BJ (cell line): ENCODE measurements at regions not wholly inside any gene's neighbourhood (a gene's known extent, or its start where the extent isn't known, plus 50 kb on each side); places are given as distances from the start of the nearest gene placed in this dataset. TPM values are rescaled to one million over a fixed set of nuclear protein-coding genes. Genes with fewer than 3 reads are reported as not detected.

Experiments used
- CTCF ChIA-PET: fragments of 350-600 bp; formaldehyde crosslinking; extraction: SDS; loops from one replicate; lab custom pipeline; 2021; ENCODE audit warnings: antibody characterized with exemption, inconsistent platforms; lab: Yijun Ruan, JAX
- POLR2A ChIA-PET: fragments of 300-600 bp; sonication (Branson Sonifier 250); formaldehyde crosslinking; extraction: SDS; loops from one replicate; lab custom pipeline; 2021; ENCODE audit warnings: antibody characterized with exemption; lab: Charles Lee
- DNase-seq: peaks from one replicate; pipeline ENCODE4 v3.0.0-alpha.2; 2011; ENCODE audit warnings: low read depth
- H3K27me3 ChIP-seq: 2 replicates; pipeline ENCODE4 v1.6.0; 2011; ENCODE audit warnings: low read length; ENCODE audit not compliant: control insufficient read depth, insufficient read depth
- H3K36me3 ChIP-seq: 2 replicates; pipeline ENCODE4 v1.5.1; 2011; ENCODE audit warnings: low read length; ENCODE audit not compliant: control insufficient read depth, insufficient read depth
- H3K4me3 ChIP-seq: 2 replicates; pipeline ENCODE4 v1.5.1; 2011; ENCODE audit warnings: low read depth, mild to moderate bottlenecking, control low read depth, low read length
- CTCF ChIP-seq: IDR thresholded peaks from 2 replicates; pipeline ENCODE4 v1.5.1; 2011; ENCODE audit warnings: low read depth, mild to moderate bottlenecking, control low read depth, inconsistent platforms, low read length, moderate library complexity; ENCODE audit not compliant: insufficient read depth
- small RNA-seq: library from RNA; depleted of rRNA; stranded (forward); fragments of <200 nt; gene quantifications from one replicate; pipeline ENCODE3, GENCODE V24; 2012; ENCODE audit warnings: low replicate concordance, low read depth; ENCODE audit not compliant: insufficient read length

- POLR2A ChIA-PET: interaction anchor here (0.6 to 1.0 kb wide), 2 partner anchors 11 to 93 kb away, joined by 5 to 7 read pairs; no protein-coding TSS in a partner anchor
- CTCF ChIA-PET: interaction anchor here (1.0 kb wide), 1 partner anchor 17 kb away, joined by 3 read pairs; no protein-coding TSS in a partner anchor
- no peak for DNase-seq
Observed at GRCh38 chr13:74191410-74191809, 57.2 kb upstream of the KLF12 start.

GRCh38 chr13:74190999-74191398 is 56.8 kb upstream of the KLF12 start:
- POLR2A ChIA-PET: interaction anchor here (1.0 kb wide), 1 partner anchor 11 kb away, joined by 5 read pairs; no protein-coding TSS in a partner anchor

More at GRCh38 chr13:74191410-74191809, 57.2 kb upstream of the KLF12 start:
- H3K36me3 ChIP-seq: no peaks in the 10 kb centered on the region
- no peak overlapping the region for H3K4me3 ChIP-seq
- H3K27me3 ChIP-seq: no peaks in the 10 kb centered on the region
- no peak for TF ChIP-seq CTCF

GRCh38 chr13:74187564-74187963 is 53.4 kb upstream of the KLF12 start:
- CTCF ChIA-PET: interaction anchor here (0.7 to 1.1 kb wide), 2 partner anchors 14 to 99 kb away, joined by 3 read pairs; no protein-coding TSS in a partner anchor

More at GRCh38 chr13:74190999-74191398, 56.8 kb upstream of the KLF12 start:
- Histone ChIP-seq H3K27me3 (no peaks in the 10 kb centered on the region), H3K4me3 (no peak overlapping the region), H3K36me3 (no peaks in the 10 kb centered on the region)
- DNase-seq: no peak
- TF ChIP-seq CTCF: no peak
- CTCF ChIA-PET: interaction anchor here (1.0 kb wide), 1 partner anchor 17 kb away, joined by 3 read pairs; no protein-coding TSS in a partner anchor

GRCh38 chr13:74184283-74184682 is 50.1 kb upstream of the KLF12 start:
- DNase-seq: no peak
- TF ChIP-seq CTCF: no peak
- H3K27me3 ChIP-seq: no peaks in the 10 kb centered on the region
- no peaks in the 10 kb centered on the region for H3K36me3 ChIP-seq
- H3K4me3 ChIP-seq: no peak overlapping the region
- ChIA-PET CTCF (interaction anchor here (0.8 kb wide), 1 partner anchor 17 kb away, joined by 3 read pairs; no protein-coding TSS in a partner anchor), POLR2A (no interaction called here)

More at GRCh38 chr13:74187564-74187963, 53.4 kb upstream of the KLF12 start:
- H3K4me3 ChIP-seq: no peak overlapping the region
- no peaks in the 10 kb centered on the region for H3K27me3 ChIP-seq
- no peaks in the 10 kb centered on the region for H3K36me3 ChIP-seq
- TF ChIP-seq CTCF: no peak
- DNase-seq: no peak
- POLR2A ChIA-PET: no interaction called here

Small RNA genes lying in the stretch of these regions (small RNA-seq; reads per million reads assigned to genes)
- gene RNU6-38P: not detected
- not detected for gene RNY1P5
